Astrocyte (in vitro differentiated cells and primary cell): ENCODE measurements at regions not wholly inside any gene's neighbourhood (a gene's known extent, or its start where the extent isn't known, plus 50 kb on each side); places are given as distances from the start of the nearest gene placed in this dataset.

Experiments used
- EZH2 ChIP-seq: IDR thresholded peaks from 2 replicates; pipeline ENCODE4 v1.6.1; 2012; ENCODE audit warnings: mild to moderate bottlenecking, low read length, inconsistent platforms; ENCODE audit not compliant: insufficient read depth
- TF ChIP-seq, protein P1 (sequence below): IDR thresholded peaks from 2 replicates; pipeline ENCODE4 v1.5.1; 2011; ENCODE audit warnings: low read depth, mild to moderate bottlenecking, inconsistent platforms, low read length, moderate library complexity; ENCODE audit not compliant: insufficient read depth

DNA sequence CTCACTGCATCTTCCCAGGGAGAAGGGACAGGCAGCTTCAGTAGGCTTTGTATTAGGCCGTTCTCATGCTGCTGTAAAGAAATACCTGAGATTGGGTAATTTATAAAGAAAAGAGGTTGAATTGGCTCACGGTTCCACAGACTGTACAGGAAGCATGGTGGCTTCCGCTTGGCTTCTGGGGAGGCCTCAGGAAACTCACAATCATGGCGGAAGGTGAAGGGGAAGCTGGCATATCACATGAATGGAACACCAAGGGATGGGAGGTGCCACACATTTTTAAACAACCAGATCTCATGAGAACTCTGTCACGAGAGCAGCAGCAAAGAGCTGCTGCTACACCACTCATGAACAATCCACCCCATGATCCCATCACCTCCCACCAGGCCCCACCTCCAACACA lies 182.2 kb upstream of the SFSWAP start:
- TF ChIP-seq, protein P1, sequence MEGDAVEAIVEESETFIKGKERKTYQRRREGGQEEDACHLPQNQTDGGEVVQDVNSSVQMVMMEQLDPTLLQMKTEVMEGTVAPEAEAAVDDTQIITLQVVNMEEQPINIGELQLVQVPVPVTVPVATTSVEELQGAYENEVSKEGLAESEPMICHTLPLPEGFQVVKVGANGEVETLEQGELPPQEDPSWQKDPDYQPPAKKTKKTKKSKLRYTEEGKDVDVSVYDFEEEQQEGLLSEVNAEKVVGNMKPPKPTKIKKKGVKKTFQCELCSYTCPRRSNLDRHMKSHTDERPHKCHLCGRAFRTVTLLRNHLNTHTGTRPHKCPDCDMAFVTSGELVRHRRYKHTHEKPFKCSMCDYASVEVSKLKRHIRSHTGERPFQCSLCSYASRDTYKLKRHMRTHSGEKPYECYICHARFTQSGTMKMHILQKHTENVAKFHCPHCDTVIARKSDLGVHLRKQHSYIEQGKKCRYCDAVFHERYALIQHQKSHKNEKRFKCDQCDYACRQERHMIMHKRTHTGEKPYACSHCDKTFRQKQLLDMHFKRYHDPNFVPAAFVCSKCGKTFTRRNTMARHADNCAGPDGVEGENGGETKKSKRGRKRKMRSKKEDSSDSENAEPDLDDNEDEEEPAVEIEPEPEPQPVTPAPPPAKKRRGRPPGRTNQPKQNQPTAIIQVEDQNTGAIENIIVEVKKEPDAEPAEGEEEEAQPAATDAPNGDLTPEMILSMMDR = no peak
- no peak for TF ChIP-seq EZH2
